ENCODE measurements at regions not wholly inside any gene's neighbourhood (a gene's known extent, or its start where the extent isn't known, plus 50 kb on each side); places are given as distances from the start of the nearest gene placed in this dataset.

- no peak for ATAC-seq
- Mint-ChIP-seq H3K4me1 (no peaks in the 10 kb centered on the region), H3K36me3 (ENCODE audit: low read depth) (no peaks in the 10 kb centered on the region)
Observed at GRCh38 chr18:76081536-76081935, 413.5 kb downstream of the ZNF516 start.

GRCh38 chr18:76080430-76080829 lies 414.6 kb downstream of the ZNF516 start:
- no peak for ATAC-seq
- Mint-ChIP-seq H3K4me3 (no peak overlapping the region), H3K27ac (no peak overlapping the region)

More at GRCh38 chr18:76081536-76081935, 413.5 kb downstream of the ZNF516 start:
- Mint-ChIP-seq H3K4me3 (no peak overlapping the region), H3K9me3 (no peaks in the 10 kb centered on the region), H3K27ac (no peak overlapping the region), H3K27me3 (peaks cover 5% of the 10 kb centered on the region)
- DNase-seq: no peak

DNA sequence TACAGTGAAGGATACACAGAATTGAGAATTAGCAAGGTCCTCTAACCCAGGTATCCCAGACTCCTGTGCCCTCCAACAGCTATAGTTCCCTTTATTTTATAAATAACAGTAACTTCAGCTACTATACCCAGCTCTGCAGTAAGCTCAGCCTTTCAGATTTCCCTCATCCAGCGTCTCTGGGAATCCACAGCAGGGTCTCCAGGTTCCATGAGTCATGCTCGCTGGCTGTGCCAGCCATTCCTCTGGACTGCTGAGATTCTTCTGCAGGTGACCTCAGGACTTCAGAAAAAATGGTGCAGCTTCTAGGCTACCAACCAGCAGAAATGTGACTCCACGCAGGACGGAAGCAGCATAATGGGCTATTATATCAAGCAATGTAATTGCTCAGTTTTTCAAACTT lies 419.3 kb downstream of the ZNF516 start:
- DNase-seq (no peak), ATAC-seq (no peak)
- H3K27me3 Mint-ChIP-seq: peaks cover 3% of the 10 kb centered on the region
- no peaks in the 10 kb centered on the region for H3K9me3 Mint-ChIP-seq
- no peak overlapping the region for H3K27ac Mint-ChIP-seq
- no peak overlapping the region for H3K4me3 Mint-ChIP-seq
- H3K4me1 Mint-ChIP-seq: no peaks in the 10 kb centered on the region
- H3K36me3 Mint-ChIP-seq (ENCODE audit: low read depth): no peaks in the 10 kb centered on the region

More at GRCh38 chr18:76080430-76080829, 414.6 kb downstream of the ZNF516 start:
- H3K27me3 Mint-ChIP-seq: peaks cover 5% of the 10 kb centered on the region
- no peaks in the 10 kb centered on the region for H3K9me3 Mint-ChIP-seq
- no peaks in the 10 kb centered on the region for H3K4me1 Mint-ChIP-seq
- no peaks in the 10 kb centered on the region for H3K36me3 Mint-ChIP-seq (ENCODE audit: low read depth)
- no peak for DNase-seq

DNA sequence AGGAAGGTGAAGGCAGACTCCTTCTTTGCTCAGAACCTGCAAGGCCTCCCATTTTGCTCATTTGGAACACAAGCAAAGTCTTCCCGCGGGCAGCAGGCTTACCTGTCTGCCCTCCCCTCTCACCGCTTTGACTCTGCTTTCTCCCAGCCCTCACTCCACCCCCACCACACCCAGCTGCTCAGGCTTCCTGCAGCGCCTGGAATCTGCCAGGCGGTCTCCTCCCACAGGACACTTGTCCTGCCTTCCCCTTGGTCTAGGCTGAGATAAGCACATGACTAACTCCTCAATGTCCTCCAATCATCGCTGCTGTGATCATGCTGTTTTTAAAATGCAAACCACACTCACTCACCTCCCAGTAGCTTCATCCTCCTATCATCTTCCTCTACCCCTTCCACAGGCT lies 430.0 kb downstream of the ZNF516 start:
- no peak overlapping the region for H3K27ac Mint-ChIP-seq

GRCh38 chr18:76058146-76058545 lies 436.9 kb downstream of the ZNF516 start:
- Mint-ChIP-seq H3K27me3 (peaks cover 6% of the 10 kb centered on the region), H3K4me1 (no peaks in the 10 kb centered on the region), H3K27ac (no peak overlapping the region), H3K9me3 (no peaks in the 10 kb centered on the region), H3K36me3 (ENCODE audit: low read depth) (no peaks in the 10 kb centered on the region), H3K4me3 (no peak overlapping the region)
- DNase-seq: no peak
- ATAC-seq: no peak

More for the DNA sequence above, 430.0 kb downstream of the ZNF516 start:
- no peaks in the 10 kb centered on the region for H3K36me3 Mint-ChIP-seq (ENCODE audit: low read depth)
- ATAC-seq (no peak), DNase-seq (no peak)
- peaks cover 17% of the 10 kb centered on the region for H3K27me3 Mint-ChIP-seq
- H3K4me1 Mint-ChIP-seq: no peaks in the 10 kb centered on the region
- no peak overlapping the region for H3K4me3 Mint-ChIP-seq
- H3K9me3 Mint-ChIP-seq: peaks cover 6% of the 10 kb centered on the region

DNA sequence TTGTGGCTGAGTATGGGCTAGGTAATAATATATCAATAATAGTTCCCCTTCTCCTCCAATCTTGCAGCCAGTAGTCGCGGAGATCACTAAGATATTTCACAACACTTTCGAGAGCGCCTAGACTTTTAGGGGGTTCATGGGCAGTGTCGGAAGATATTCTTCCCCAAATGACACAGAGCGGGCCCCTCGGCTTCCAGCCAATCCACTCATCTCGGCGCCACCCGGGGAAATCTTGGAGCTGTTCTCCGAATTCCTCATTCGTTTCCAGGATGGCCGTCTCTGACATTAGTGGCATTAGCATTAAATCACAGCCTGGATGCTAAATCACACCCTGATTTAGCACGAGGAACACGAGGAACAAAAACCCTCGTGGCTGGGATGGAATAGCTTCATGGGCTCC lies 437.7 kb downstream of the ZNF516 start:
- Mint-ChIP-seq H3K27ac (no peak overlapping the region), H3K9me3 (no peaks in the 10 kb centered on the region), H3K4me3 (no peak overlapping the region), H3K36me3 (ENCODE audit: low read depth) (no peaks in the 10 kb centered on the region), H3K4me1 (no peaks in the 10 kb centered on the region), H3K27me3 (peaks cover 4% of the 10 kb centered on the region)
- ATAC-seq (no peak), DNase-seq (no peak)

DNA sequence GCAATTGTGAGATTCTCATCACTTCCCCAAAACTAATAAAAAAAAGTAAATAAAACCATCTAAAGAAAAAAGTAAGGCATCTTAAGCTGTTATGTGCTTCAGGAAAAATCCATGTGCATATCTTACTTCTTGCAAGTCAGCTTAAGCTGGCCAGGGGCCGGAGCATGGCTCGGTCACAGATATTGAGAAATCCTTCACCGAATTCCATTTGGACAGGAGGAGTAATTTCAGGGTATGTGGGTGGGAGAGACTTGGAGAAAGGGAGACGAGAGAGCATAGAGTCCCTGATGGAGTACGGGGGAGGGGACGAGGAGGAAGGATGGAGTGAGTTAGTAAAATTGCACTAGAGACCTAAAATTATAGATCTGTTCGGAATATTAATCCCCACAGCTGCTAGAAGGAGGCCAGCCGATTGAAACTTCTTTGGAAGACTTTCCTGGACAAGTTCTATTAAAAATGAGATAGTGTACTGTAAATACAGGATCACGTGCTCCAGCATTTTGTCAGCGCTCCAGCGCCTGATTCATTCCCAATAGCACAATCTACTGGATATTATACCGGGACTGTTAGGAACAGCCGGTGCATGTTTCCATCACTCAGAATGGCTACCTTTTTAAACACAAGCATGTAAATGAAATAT lies 438.5 kb downstream of the ZNF516 start:
- ATAC-seq (no peak), DNase-seq (no peak)
- no peaks in the 10 kb centered on the region for H3K4me1 Mint-ChIP-seq
- H3K27ac Mint-ChIP-seq: no peak overlapping the region
- H3K4me3 Mint-ChIP-seq: no peak overlapping the region
- peaks cover 4% of the 10 kb centered on the region for H3K27me3 Mint-ChIP-seq
- no peaks in the 10 kb centered on the region for H3K36me3 Mint-ChIP-seq (ENCODE audit: low read depth)
- no peaks in the 10 kb centered on the region for H3K9me3 Mint-ChIP-seq

GRCh38 chr18:76055578-76055977 lies 439.5 kb downstream of the ZNF516 start:
- no peaks in the 10 kb centered on the region for H3K9me3 Mint-ChIP-seq
- no peak for ATAC-seq
- no peak overlapping the region for H3K27ac Mint-ChIP-seq
- H3K36me3 Mint-ChIP-seq (ENCODE audit: low read depth): no peaks in the 10 kb centered on the region
- no peak for DNase-seq
- H3K4me3 Mint-ChIP-seq: no peak overlapping the region
- H3K27me3 Mint-ChIP-seq: no peaks in the 10 kb centered on the region
- no peaks in the 10 kb centered on the region for H3K4me1 Mint-ChIP-seq

GRCh38 chr18:76055025-76055424 lies 440.0 kb downstream of the ZNF516 start:
- no peak overlapping the region for H3K4me3 Mint-ChIP-seq
- no peaks in the 10 kb centered on the region for H3K4me1 Mint-ChIP-seq
- DNase-seq (no peak), ATAC-seq (no peak)
- H3K27ac Mint-ChIP-seq: no peak overlapping the region
- no peaks in the 10 kb centered on the region for H3K36me3 Mint-ChIP-seq (ENCODE audit: low read depth)
- no peaks in the 10 kb centered on the region for H3K9me3 Mint-ChIP-seq
- H3K27me3 Mint-ChIP-seq: no peaks in the 10 kb centered on the region

GRCh38 chr18:76054156-76054555 lies 440.9 kb downstream of the ZNF516 start:
- ATAC-seq: no peak
- H3K27me3 Mint-ChIP-seq: no peaks in the 10 kb centered on the region
- no peaks in the 10 kb centered on the region for H3K36me3 Mint-ChIP-seq (ENCODE audit: low read depth)
- H3K4me3 Mint-ChIP-seq: no peak overlapping the region
- no peaks in the 10 kb centered on the region for H3K4me1 Mint-ChIP-seq
- DNase-seq: no peak
- no peaks in the 10 kb centered on the region for H3K9me3 Mint-ChIP-seq
- no peak overlapping the region for H3K27ac Mint-ChIP-seq

- no peak for ATAC-seq
- no peaks in the 10 kb centered on the region for H3K27me3 Mint-ChIP-seq
Observed at GRCh38 chr18:76053551-76053950, 441.5 kb downstream of the ZNF516 start.

DNA sequence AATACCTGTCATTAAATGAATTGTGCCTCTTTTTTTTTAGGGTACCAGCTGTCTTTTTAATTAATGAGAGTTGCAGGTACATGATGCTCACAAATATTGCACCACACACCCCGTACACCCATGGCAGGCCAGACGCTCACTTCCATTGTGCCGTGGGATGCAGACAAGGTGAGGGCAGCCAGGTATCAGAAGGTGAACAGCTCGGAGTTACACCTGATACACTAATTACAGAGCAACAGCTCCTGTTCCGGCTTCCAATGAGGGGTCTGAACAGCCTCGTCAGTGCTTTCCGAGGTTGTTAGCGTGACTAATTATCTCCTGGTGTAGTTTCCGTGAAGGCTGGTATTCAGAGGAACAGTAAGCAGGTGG lies 442.8 kb downstream of the ZNF516 start:
- H3K27ac Mint-ChIP-seq: no peak overlapping the region
- H3K4me3 Mint-ChIP-seq: no peak overlapping the region
- H3K4me1 Mint-ChIP-seq: no peaks in the 10 kb centered on the region
- no peak for DNase-seq
- no peaks in the 10 kb centered on the region for H3K9me3 Mint-ChIP-seq
- H3K27me3 Mint-ChIP-seq: no peaks in the 10 kb centered on the region
- no peaks in the 10 kb centered on the region for H3K36me3 Mint-ChIP-seq (ENCODE audit: low read depth)
- no peak for ATAC-seq

More at GRCh38 chr18:76053551-76053950, 441.5 kb downstream of the ZNF516 start:
- no peak overlapping the region for H3K27ac Mint-ChIP-seq
- H3K4me3 Mint-ChIP-seq: no peak overlapping the region
- no peaks in the 10 kb centered on the region for H3K36me3 Mint-ChIP-seq (ENCODE audit: low read depth)
- no peaks in the 10 kb centered on the region for H3K9me3 Mint-ChIP-seq
- no peak for DNase-seq
- no peaks in the 10 kb centered on the region for H3K4me1 Mint-ChIP-seq

GRCh38 chr18:76051396-76052226 lies 443.4 kb downstream of the ZNF516 start:
- Mint-ChIP-seq H3K4me1 (no peaks in the 10 kb centered on the region), H3K4me3 (no peak overlapping the region), H3K9me3 (no peaks in the 10 kb centered on the region), H3K27ac (no peak overlapping the region), H3K36me3 (ENCODE audit: low read depth) (no peaks in the 10 kb centered on the region), H3K27me3 (no peaks in the 10 kb centered on the region)
- no peak for DNase-seq
- no peak for ATAC-seq

GRCh38 chr18:76046221-76046620 lies 448.8 kb downstream of the ZNF516 start:
- DNase-seq: no peak
- H3K36me3 Mint-ChIP-seq (ENCODE audit: low read depth): no peaks in the 10 kb centered on the region
- no peak overlapping the region for H3K4me3 Mint-ChIP-seq
- peaks cover 3% of the 10 kb centered on the region for H3K27me3 Mint-ChIP-seq
- H3K27ac Mint-ChIP-seq: no peak overlapping the region
- no peaks in the 10 kb centered on the region for H3K4me1 Mint-ChIP-seq
- ATAC-seq: no peak
- no peaks in the 10 kb centered on the region for H3K9me3 Mint-ChIP-seq

- Mint-ChIP-seq H3K36me3 (ENCODE audit: low read depth) (no peaks in the 10 kb centered on the region), H3K4me3 (no peak overlapping the region), H3K9me3 (peaks cover 2% of the 10 kb centered on the region), H3K27me3 (peaks cover 3% of the 10 kb centered on the region), H3K27ac (no peak overlapping the region), H3K4me1 (no peaks in the 10 kb centered on the region)
- no peak for ATAC-seq
- DNase-seq: no peak
Observed at GRCh38 chr18:76042511-76042910, 452.5 kb downstream of the ZNF516 start.

Data from activated naive CD8-positive, alpha-beta T cell treated with anti-CD3 and anti-CD28 coated beads, Interleukin-2, amount 50 U/mL, for 24 hours (primary cell).